ENCODE measurements at regions not wholly inside any gene's neighbourhood (a gene's known extent, or its start where the extent isn't known, plus 50 kb on each side); places are given as distances from the start of the nearest gene placed in this dataset.

DNA sequence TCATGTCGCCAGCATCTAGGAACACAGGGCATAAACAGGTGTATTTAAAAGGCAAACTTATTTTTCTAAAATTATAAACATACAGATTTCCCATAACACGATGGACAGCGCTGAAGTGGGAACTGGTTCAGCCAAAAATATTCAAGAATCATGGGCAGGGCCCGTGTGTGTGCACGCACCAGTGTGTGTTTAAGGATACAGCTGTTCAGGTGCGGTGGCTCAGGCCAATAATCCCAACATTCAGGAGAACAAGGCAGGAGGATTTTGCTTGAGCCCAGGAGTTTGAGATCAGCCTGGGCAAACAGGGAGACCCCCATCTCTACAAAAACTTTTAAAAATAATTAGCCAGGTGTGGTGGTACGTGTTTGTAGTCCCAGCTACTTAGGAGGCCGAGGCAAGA lies 288.6 kb upstream of the HDAC4 start:
- peaks cover 33% of the 10 kb centered on the region for H3K27me3 ChIP-seq (ENCODE audit: insufficient read depth, poor library complexity, severe bottlenecking)
- TF ChIP-seq, protein P1, sequence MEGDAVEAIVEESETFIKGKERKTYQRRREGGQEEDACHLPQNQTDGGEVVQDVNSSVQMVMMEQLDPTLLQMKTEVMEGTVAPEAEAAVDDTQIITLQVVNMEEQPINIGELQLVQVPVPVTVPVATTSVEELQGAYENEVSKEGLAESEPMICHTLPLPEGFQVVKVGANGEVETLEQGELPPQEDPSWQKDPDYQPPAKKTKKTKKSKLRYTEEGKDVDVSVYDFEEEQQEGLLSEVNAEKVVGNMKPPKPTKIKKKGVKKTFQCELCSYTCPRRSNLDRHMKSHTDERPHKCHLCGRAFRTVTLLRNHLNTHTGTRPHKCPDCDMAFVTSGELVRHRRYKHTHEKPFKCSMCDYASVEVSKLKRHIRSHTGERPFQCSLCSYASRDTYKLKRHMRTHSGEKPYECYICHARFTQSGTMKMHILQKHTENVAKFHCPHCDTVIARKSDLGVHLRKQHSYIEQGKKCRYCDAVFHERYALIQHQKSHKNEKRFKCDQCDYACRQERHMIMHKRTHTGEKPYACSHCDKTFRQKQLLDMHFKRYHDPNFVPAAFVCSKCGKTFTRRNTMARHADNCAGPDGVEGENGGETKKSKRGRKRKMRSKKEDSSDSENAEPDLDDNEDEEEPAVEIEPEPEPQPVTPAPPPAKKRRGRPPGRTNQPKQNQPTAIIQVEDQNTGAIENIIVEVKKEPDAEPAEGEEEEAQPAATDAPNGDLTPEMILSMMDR (IDR thresholded peaks at IDR 0.05; ENCODE audit: poor library complexity, severe bottlenecking): no peak
- H3K36me3 ChIP-seq (ENCODE audit: low read depth): no peaks in the 10 kb centered on the region
- ATAC-seq (ENCODE audit: low read depth) (no peak), DNase-seq (ENCODE audit: low spot score) (no peak)
- no peak overlapping the region for H3K4me3 ChIP-seq (ENCODE audit: severe bottlenecking)
- no peak overlapping the region for H3K27ac ChIP-seq (ENCODE audit: poor library complexity, severe bottlenecking)
- no peaks in the 10 kb centered on the region for H3K4me1 ChIP-seq (ENCODE audit: insufficient read depth, poor library complexity, severe bottlenecking)
- H3K9me3 ChIP-seq (ENCODE audit: severe bottlenecking): no peaks in the 10 kb centered on the region

DNA sequence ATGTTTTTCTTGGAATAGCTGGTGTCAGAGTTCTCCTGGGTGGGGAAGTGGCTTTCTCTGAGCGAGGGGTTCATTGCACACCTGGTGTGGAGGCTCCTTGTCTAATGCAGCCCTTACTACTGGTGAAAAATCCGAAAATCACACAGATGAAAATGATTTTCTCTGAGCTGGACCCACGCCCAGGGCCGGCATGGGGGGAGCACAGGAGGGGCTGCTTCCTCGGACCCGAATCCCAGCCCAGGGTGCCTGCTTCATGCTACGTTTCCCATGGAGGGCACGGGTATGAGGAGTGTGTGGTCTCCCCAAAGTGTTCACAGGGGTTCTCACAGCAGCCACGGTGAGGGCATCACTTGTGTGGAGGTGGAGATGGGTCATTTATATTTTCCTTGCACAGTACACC lies 288.0 kb upstream of the HDAC4 start:
- Histone ChIP-seq H3K4me3 (ENCODE audit: severe bottlenecking) (no peak overlapping the region), H3K27me3 (ENCODE audit: insufficient read depth, poor library complexity, severe bottlenecking) (peaks cover 39% of the 10 kb centered on the region), H3K36me3 (ENCODE audit: low read depth) (no peaks in the 10 kb centered on the region), H3K4me1 (ENCODE audit: insufficient read depth, poor library complexity, severe bottlenecking) (no peaks in the 10 kb centered on the region), H3K27ac (ENCODE audit: poor library complexity, severe bottlenecking) (no peak overlapping the region), H3K9me3 (ENCODE audit: severe bottlenecking) (no peaks in the 10 kb centered on the region)
- DNase-seq (ENCODE audit: low spot score) (no peak), ATAC-seq (ENCODE audit: low read depth) (no peak)
- TF ChIP-seq, protein P1 (IDR thresholded peaks at IDR 0.05; ENCODE audit: poor library complexity, severe bottlenecking): no peak

DNA sequence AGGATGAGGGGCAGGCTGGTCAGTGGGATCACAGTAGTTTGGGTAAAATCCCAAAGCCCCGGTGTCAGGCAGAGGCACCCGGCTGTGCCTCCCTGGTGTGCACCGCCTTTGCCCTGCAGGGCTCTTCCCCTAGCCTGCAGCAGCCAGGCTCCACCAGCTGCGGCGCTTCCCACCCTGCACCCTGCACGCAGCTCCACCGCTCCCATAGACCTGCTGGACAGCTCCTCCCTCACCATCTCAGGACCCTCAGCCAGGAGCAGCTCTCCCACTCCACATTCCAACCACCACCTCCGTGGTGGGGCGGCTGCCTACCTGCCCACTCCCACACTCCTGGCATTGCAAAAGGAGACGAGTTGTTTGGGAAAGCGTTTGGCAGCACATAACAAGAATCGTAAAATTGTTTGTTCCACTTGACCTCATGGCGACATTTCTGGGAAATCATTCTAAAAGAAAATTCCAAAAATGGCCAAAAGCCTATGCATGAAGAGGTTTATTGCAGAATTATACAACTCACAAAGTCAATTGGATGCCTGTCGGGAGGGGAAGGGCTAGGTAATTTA lies 287.4 kb upstream of the HDAC4 start:
- no peak for DNase-seq (ENCODE audit: low spot score)
- H3K4me3 ChIP-seq (ENCODE audit: severe bottlenecking): no peak overlapping the region
- ATAC-seq (ENCODE audit: low read depth): no peak
- no peaks in the 10 kb centered on the region for H3K9me3 ChIP-seq (ENCODE audit: severe bottlenecking)
- H3K36me3 ChIP-seq (ENCODE audit: low read depth): no peaks in the 10 kb centered on the region
- H3K27ac ChIP-seq (ENCODE audit: poor library complexity, severe bottlenecking): no peak overlapping the region
- peaks cover 45% of the 10 kb centered on the region for H3K27me3 ChIP-seq (ENCODE audit: insufficient read depth, poor library complexity, severe bottlenecking)
- TF ChIP-seq, protein P1 (IDR thresholded peaks at IDR 0.05; ENCODE audit: poor library complexity, severe bottlenecking): no peak
- H3K4me1 ChIP-seq (ENCODE audit: insufficient read depth, poor library complexity, severe bottlenecking): no peaks in the 10 kb centered on the region

DNA sequence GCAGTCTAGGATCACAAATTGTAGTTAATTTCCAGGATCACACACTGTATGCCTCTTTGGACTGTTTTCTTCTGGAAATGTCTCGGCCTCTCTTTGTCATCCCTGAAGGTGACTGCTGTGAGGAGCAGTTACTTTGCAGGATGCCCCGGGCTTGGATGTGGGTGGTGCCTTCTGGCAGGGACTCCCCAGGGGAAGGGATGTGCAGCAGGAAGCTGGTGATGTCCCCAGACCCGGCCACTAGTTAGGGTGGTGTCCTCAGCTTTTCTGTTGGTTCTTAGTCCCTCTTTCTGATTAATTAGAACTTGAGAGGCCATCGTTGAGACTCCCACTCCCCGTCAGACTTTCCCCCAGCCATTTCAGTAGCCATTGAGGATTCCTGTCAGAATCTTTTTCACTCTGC lies 286.6 kb upstream of the HDAC4 start:
- TF ChIP-seq, protein P1 (IDR thresholded peaks at IDR 0.05; ENCODE audit: poor library complexity, severe bottlenecking): no peak
- ATAC-seq (ENCODE audit: low read depth) (no peak), DNase-seq (ENCODE audit: low spot score) (no peak)
- H3K4me1 ChIP-seq (ENCODE audit: insufficient read depth, poor library complexity, severe bottlenecking): no peaks in the 10 kb centered on the region
- H3K36me3 ChIP-seq (ENCODE audit: low read depth): no peaks in the 10 kb centered on the region
- no peaks in the 10 kb centered on the region for H3K9me3 ChIP-seq (ENCODE audit: severe bottlenecking)
- peaks cover 53% of the 10 kb centered on the region for H3K27me3 ChIP-seq (ENCODE audit: insufficient read depth, poor library complexity, severe bottlenecking)
- no peak overlapping the region for H3K4me3 ChIP-seq (ENCODE audit: severe bottlenecking)
- no peak overlapping the region for H3K27ac ChIP-seq (ENCODE audit: poor library complexity, severe bottlenecking)

DNA sequence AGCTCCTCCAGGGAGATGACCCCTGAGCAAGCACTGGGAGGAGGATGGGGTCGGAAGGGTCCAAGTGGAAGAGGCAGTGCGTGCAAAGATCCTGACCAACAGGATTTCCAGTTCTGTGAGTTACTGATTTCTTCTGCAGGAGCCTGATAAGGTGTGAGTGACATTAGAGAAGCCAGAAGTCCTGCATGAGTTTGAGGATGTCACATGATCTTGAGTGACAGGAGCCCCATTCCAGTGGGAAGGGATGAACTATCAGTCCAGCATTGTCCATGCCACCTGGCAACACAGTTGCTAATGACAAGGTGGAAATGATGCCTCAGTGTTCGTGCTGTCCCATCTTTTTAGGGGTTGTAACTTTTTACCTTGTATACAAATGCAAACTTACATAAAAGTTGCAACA lies 285.1 kb upstream of the HDAC4 start:
- no peak overlapping the region for H3K27ac ChIP-seq (ENCODE audit: poor library complexity, severe bottlenecking)
- no peaks in the 10 kb centered on the region for H3K36me3 ChIP-seq (ENCODE audit: low read depth)
- H3K4me1 ChIP-seq (ENCODE audit: insufficient read depth, poor library complexity, severe bottlenecking): no peaks in the 10 kb centered on the region
- ATAC-seq (ENCODE audit: low read depth) (no peak), DNase-seq (ENCODE audit: low spot score) (no peak)
- H3K27me3 ChIP-seq (ENCODE audit: insufficient read depth, poor library complexity, severe bottlenecking): peaks cover 63% of the 10 kb centered on the region
- H3K4me3 ChIP-seq (ENCODE audit: severe bottlenecking): no peak overlapping the region
- TF ChIP-seq, protein P1 (IDR thresholded peaks at IDR 0.05; ENCODE audit: poor library complexity, severe bottlenecking): no peak
- no peaks in the 10 kb centered on the region for H3K9me3 ChIP-seq (ENCODE audit: severe bottlenecking)
